OCI-LY1 (cell line): ENCODE measurements at regions not wholly inside any gene's neighbourhood (a gene's known extent, or its start where the extent isn't known, plus 50 kb on each side); places are given as distances from the start of the nearest gene placed in this dataset.

Experiments
- H2AFZ ChIP-seq: fragments of 200-600 bp; sonication (generic), shearing (Covaris generic); 2 replicates; pipeline ENCODE4 v1.6.0; 2014; ENCODE audit warnings: antibody characterized with exemption, mild to moderate bottlenecking, low read length
- H3F3A ChIP-seq: fragments of 200-600 bp; sonication (generic), shearing (Covaris generic); 2 replicates; pipeline ENCODE4 v1.6.0; 2014; ENCODE audit warnings: mild to moderate bottlenecking, antibody characterized with exemption, low read length, moderate library complexity; ENCODE audit not compliant: insufficient read depth
- H3K27ac ChIP-seq: fragments of 200-600 bp; sonication (generic); 2 replicates; pipeline ENCODE4 v1.5.1; 2014; ENCODE audit warnings: low read length, mixed run types, mild to moderate bottlenecking, low read depth; ENCODE audit not compliant: poor library complexity, severe bottlenecking
- H3K27me3 ChIP-seq: fragments of 200-600 bp; sonication (generic); 2 replicates; pipeline ENCODE4 v1.6.0; 2014; ENCODE audit warnings: antibody characterized with exemption, mild to moderate bottlenecking, low read length, moderate library complexity; ENCODE audit not compliant: insufficient read depth
- H3K36me3 ChIP-seq: fragments of 200-600 bp; sonication (generic); 2 replicates; pipeline ENCODE4 v1.6.1; 2014; ENCODE audit warnings: mild to moderate bottlenecking, antibody characterized with exemption, low read length, moderate library complexity, mixed read lengths; ENCODE audit not compliant: insufficient read depth
- H3K4me1 ChIP-seq: fragments of 200-600 bp; sonication (generic); 2 replicates; pipeline ENCODE4 v1.5.1; 2014; ENCODE audit warnings: mild to moderate bottlenecking, low read length, moderate library complexity; ENCODE audit not compliant: insufficient read depth, severe bottlenecking
- H3K4me2 ChIP-seq: fragments of 200-600 bp; sonication (generic), shearing (Covaris generic); 2 replicates; pipeline ENCODE4 v1.6.1; 2014; ENCODE audit warnings: low read length
- H3K4me3 ChIP-seq: fragments of 200-600 bp; sonication (generic); 2 replicates; pipeline ENCODE4 v1.5.1; 2014; ENCODE audit warnings: low read length, low read depth, mild to moderate bottlenecking, mixed read lengths; ENCODE audit not compliant: poor library complexity, severe bottlenecking
- H3K79me2 ChIP-seq: fragments of 200-600 bp; shearing (Covaris generic); 2 replicates; pipeline ENCODE4 v1.6.1; 2016; ENCODE audit warnings: mixed run types, low read length, mixed read lengths; ENCODE audit not compliant: insufficient read depth
- H3K9ac ChIP-seq: fragments of 200-600 bp; sonication (generic), shearing (Covaris generic); 2 replicates; pipeline ENCODE4 v1.6.1; 2014; ENCODE audit warnings: mild to moderate bottlenecking, low read length, mixed read lengths
- H3K9me2 ChIP-seq: fragments of 200-600 bp; sonication (generic), shearing (Covaris generic); 2 replicates; pipeline ENCODE4 v1.6.1; 2014; ENCODE audit warnings: low read depth, mild to moderate bottlenecking, low read length, mixed read lengths
- H3K9me3 ChIP-seq: fragments of 200-600 bp; shearing (Covaris generic); 2 replicates; pipeline ENCODE4 v1.6.1; 2014; ENCODE audit warnings: low read length, mixed read lengths
- H4K20me1 ChIP-seq: fragments of 200-600 bp; sonication (generic), shearing (Covaris generic); 2 replicates; pipeline ENCODE4 v1.6.0; 2016; ENCODE audit warnings: mild to moderate bottlenecking, low read length; ENCODE audit not compliant: insufficient read depth
- EZH2 ChIP-seq: fragments of 200-600 bp; sonication (generic), shearing (Covaris generic); IDR thresholded peaks from 2 replicates; pipeline ENCODE4 v1.8.0; 2017; ENCODE audit warnings: borderline replicate concordance, mixed run types, mild to moderate bottlenecking, antibody characterized with exemption, low read length, moderate library complexity, mixed read lengths
- TF ChIP-seq, protein P1 (sequence below): fragments of 200-600 bp; sonication (generic), shearing (Covaris generic); IDR thresholded peaks from 2 replicates; pipeline ENCODE4 v1.5.1; 2017; ENCODE audit warnings: mild to moderate bottlenecking, antibody characterized with exemption, low read length, moderate library complexity, mixed read lengths

DNA sequence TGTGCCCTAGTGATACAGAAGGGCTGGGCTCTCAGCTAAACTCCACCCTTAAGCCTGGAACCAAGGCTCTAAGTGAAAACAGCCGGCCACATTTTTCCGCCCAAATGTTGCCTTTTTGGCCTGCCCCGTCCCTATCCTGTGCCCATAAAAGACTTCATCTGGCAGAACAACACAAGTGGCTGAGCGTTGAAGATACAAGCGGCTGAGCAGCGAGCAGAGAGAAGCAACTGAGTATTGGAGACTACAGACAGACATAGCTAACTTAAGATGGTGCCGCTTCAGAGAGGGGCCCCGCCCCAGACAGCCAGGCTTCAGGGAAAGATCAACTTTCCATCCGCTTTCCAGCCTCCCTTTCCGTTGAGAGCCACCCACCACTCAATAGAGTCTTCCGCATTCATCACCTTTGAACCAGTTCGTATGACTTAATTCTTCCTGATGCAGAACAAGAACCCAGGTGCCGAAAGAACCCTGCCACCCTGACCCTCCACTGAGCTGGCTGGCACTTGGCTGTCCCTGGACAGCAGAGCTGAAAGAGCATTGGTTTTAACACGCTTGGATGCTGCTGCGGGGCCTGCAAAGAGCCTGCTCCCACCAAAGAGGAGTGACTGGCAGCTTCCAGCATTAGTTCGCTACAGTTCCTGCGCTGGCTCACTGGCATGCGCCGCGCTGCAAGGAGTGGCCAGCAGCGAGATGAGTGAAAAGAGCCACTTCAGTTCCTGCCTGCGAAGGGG lies 853.2 kb upstream of the INTU start:
- no peaks in the 10 kb centered on the region for H3K9me2 ChIP-seq
- no peaks in the 10 kb centered on the region for H3F3A ChIP-seq
- no peak overlapping the region for H3K27ac ChIP-seq
- no peaks in the 10 kb centered on the region for H3K27me3 ChIP-seq
- no peaks in the 10 kb centered on the region for H3K36me3 ChIP-seq
- no peaks in the 10 kb centered on the region for H3K9me3 ChIP-seq
- H2AFZ ChIP-seq, result no peak overlapping the region
- H4K20me1 ChIP-seq, result no peaks in the 10 kb centered on the region
- no peak overlapping the region for H3K4me2 ChIP-seq
- H3K79me2 ChIP-seq, result no peaks in the 10 kb centered on the region
- TF ChIP-seq, protein P1, sequence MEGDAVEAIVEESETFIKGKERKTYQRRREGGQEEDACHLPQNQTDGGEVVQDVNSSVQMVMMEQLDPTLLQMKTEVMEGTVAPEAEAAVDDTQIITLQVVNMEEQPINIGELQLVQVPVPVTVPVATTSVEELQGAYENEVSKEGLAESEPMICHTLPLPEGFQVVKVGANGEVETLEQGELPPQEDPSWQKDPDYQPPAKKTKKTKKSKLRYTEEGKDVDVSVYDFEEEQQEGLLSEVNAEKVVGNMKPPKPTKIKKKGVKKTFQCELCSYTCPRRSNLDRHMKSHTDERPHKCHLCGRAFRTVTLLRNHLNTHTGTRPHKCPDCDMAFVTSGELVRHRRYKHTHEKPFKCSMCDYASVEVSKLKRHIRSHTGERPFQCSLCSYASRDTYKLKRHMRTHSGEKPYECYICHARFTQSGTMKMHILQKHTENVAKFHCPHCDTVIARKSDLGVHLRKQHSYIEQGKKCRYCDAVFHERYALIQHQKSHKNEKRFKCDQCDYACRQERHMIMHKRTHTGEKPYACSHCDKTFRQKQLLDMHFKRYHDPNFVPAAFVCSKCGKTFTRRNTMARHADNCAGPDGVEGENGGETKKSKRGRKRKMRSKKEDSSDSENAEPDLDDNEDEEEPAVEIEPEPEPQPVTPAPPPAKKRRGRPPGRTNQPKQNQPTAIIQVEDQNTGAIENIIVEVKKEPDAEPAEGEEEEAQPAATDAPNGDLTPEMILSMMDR, result no peak
- TF ChIP-seq EZH2, result no peak
- H3K4me3 ChIP-seq, result no peak overlapping the region
- H3K4me1 ChIP-seq, result no peaks in the 10 kb centered on the region
- H3K9ac ChIP-seq, result no peak overlapping the region

DNA sequence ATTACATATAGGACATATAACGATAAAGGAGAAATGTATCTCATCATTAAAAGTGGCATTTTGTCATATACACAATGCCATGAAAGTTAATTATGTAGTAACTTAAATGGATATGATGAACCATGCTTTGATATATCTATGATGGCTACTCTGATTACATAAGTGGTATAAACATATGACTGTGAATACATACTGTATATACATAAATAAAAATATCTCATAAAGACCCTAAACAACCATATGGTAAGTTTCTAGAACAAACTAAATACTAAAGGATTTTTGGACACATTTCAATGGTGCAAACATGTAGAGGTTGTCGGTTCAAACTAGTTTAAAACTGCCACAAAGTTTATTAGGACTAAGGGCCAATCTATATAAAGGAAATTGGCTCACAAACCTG lies 849.6 kb upstream of the INTU start:
- H3K4me1 ChIP-seq, result no peaks in the 10 kb centered on the region
- no peaks in the 10 kb centered on the region for H3F3A ChIP-seq
- no peak overlapping the region for H2AFZ ChIP-seq
- H3K27ac ChIP-seq, result no peak overlapping the region
- H3K4me2 ChIP-seq, result no peak overlapping the region
- TF ChIP-seq, protein P1, result no peak
- TF ChIP-seq EZH2, result no peak
- no peaks in the 10 kb centered on the region for H3K9me3 ChIP-seq
- no peak overlapping the region for H3K4me3 ChIP-seq
- no peaks in the 10 kb centered on the region for H3K9me2 ChIP-seq
- no peaks in the 10 kb centered on the region for H4K20me1 ChIP-seq
- no peak overlapping the region for H3K9ac ChIP-seq
- no peaks in the 10 kb centered on the region for H3K79me2 ChIP-seq
- no peaks in the 10 kb centered on the region for H3K27me3 ChIP-seq
- no peaks in the 10 kb centered on the region for H3K36me3 ChIP-seq

DNA sequence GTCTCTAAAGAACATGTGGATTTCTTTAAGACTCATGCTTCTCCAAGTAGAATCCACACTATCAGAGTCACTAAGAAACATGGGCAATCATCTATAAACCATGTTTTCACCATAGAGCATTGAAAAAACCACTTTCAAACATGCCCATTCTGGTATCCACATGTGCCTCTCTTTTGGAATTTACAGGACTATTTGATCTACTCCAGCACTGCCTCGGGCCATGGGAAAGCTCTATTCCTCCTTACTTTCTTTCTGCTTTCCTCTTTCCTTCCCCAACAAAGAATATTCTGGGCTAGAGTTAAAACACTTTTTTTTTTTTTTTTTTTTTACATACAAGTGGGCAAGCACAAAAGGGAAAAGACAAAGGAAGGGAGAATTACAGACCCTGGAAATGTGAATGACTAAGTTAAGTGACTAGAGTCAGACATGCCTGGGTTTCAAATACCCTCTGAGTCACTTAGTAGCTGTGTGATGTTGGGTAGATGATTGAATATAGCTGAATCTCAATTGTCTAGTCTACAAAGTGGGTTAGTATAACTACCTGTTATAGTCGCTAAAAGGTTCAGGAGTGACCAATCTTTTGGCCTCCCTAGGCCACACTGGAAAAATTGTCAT lies 847.7 kb upstream of the INTU start:
- H3K4me3 ChIP-seq, result no peak overlapping the region
- H3K9me3 ChIP-seq, result no peaks in the 10 kb centered on the region
- TF ChIP-seq EZH2, result no peak
- TF ChIP-seq, protein P1, result no peak
- H4K20me1 ChIP-seq, result no peaks in the 10 kb centered on the region
- H3K36me3 ChIP-seq, result no peaks in the 10 kb centered on the region
- no peaks in the 10 kb centered on the region for H3K27me3 ChIP-seq
- no peak overlapping the region for H3K4me2 ChIP-seq
- no peaks in the 10 kb centered on the region for H3K79me2 ChIP-seq
- H3K9ac ChIP-seq, result no peak overlapping the region
- no peaks in the 10 kb centered on the region for H3K4me1 ChIP-seq
- H3K9me2 ChIP-seq, result no peaks in the 10 kb centered on the region
- no peaks in the 10 kb centered on the region for H3F3A ChIP-seq
- H3K27ac ChIP-seq, result no peak overlapping the region
- H2AFZ ChIP-seq, result no peak overlapping the region
